HCT116 (cell line): ENCODE measurements at regions not wholly inside any gene's neighbourhood (a gene's known extent, or its start where the extent isn't known, plus 50 kb on each side); places are given as distances from the start of the nearest gene placed in this dataset.

ENCODE experiments used
- ATAC-seq: fragments of 200-7000 bp; cut with Tn5 transposase; 2 replicates; pipeline ENCODE4 v1.9.1; 2020; ENCODE audit warnings: mild to moderate bottlenecking, moderate library complexity
- BruUV-seq: library from RNA; stranded (reverse); fragments of 400-500 nt; replicated peaks from 2 replicates; lab custom pipeline; 2021; lab: Mats Ljungman, UMichigan
- CTCF ChIA-PET: fragments of 300-600 bp; sonication (Branson Sonifier 250); formaldehyde crosslinking; loops from one replicate; lab custom pipeline; 2021; ENCODE audit warnings: antibody characterized with exemption; lab: Charles Lee
- POLR2A ChIA-PET: fragments of 300-600, 350-600 bp; sonication (Branson Sonifier 250); formaldehyde crosslinking; loops from one replicate; lab custom pipeline; 2021; ENCODE audit warnings: antibody characterized with exemption; lab: Charles Lee
- RAD21 ChIA-PET, 2 experiments: fragments of 300-600 bp; sonication (Branson Sonifier 250); formaldehyde crosslinking; loops; one replicate each; lab custom pipeline; 2023; ENCODE audit warnings: low total read pairs in 2 of 2; ENCODE audit not compliant: uncharacterized antibody in 2 of 2, unreplicated experiment in 2 of 2, low non-redundant PET in 1 of 2; lab: Charles Lee
- DNase-seq: peaks from one replicate; pipeline ENCODE4 v3.0.0-alpha.2; 2010; ENCODE audit warnings: low read depth, low spot score
- H2AFZ ChIP-seq: fragments of 200-600 bp; shearing (Covaris generic), sonication (generic); 2 replicates; pipeline ENCODE4 v1.6.1; 2017; ENCODE audit warnings: low read depth, mixed run types, mixed read lengths, antibody characterized with exemption, low read length; ENCODE audit not compliant: poor library complexity, severe bottlenecking
- H3K27ac ChIP-seq: 2 replicates; pipeline ENCODE4 v1.5.1; 2012; ENCODE audit warnings: low read depth, low read length
- H3K27me3 ChIP-seq: fragments of 200-600 bp; sonication (generic); 2 replicates; pipeline ENCODE4 v1.6.1; 2016; ENCODE audit warnings: mixed run types, low read length, mixed read lengths; ENCODE audit not compliant: insufficient read depth
- H3K36me3 ChIP-seq, 2 experiments: fragments of 200-500 bp in 1 of 2; fragments of 200-600 bp in 1 of 2; sonication (Bioruptor generic) in 1 of 2; sonication (generic) in 1 of 2; 2 replicates each; pipeline versions ENCODE4 v1.5.1 to v1.6.1; 2014 to 2016; ENCODE audit warnings: low read length in 2 of 2, inconsistent platforms in 1 of 2, mixed read lengths in 1 of 2, mixed run types in 1 of 2; ENCODE audit not compliant: insufficient read depth in 2 of 2, control insufficient read depth in 1 of 2
- H3K4me1 ChIP-seq, 2 experiments: fragments of 200-600 bp in 1 of 2; sonication (generic) in 1 of 2; 2 replicates each; pipeline versions ENCODE4 v1.5.1 to v1.6.1; 2012 to 2017; ENCODE audit warnings: low read length in 2 of 2, inconsistent platforms in 1 of 2, mild to moderate bottlenecking in 1 of 2, mixed read lengths in 1 of 2, mixed run types in 1 of 2, moderate library complexity in 1 of 2; ENCODE audit not compliant: insufficient read depth in 2 of 2, control insufficient read depth in 1 of 2
- H3K4me2 ChIP-seq: fragments of 200-600 bp; sonication (generic); 2 replicates; pipeline ENCODE4 v1.6.1; 2017; ENCODE audit warnings: mixed run types, low read length, mixed read lengths
- H3K4me3 ChIP-seq, 2 experiments: fragments of 200-600 bp in 1 of 2; sonication (generic) in 1 of 2; replicated peaks in 1 of 2; 2 replicates each; pipeline ENCODE4 v1.5.1; 2011 to 2016; ENCODE audit warnings: low read length in 2 of 2, control low read depth in 1 of 2, low read depth in 1 of 2, mild to moderate bottlenecking in 1 of 2, mixed read lengths in 1 of 2, mixed run types in 1 of 2
- H3K79me2 ChIP-seq: fragments of 200-600 bp; sonication (generic); 2 replicates; pipeline ENCODE4 v1.6.1; 2017; ENCODE audit warnings: mild to moderate bottlenecking, mixed run types, low read length, moderate library complexity, mixed read lengths; ENCODE audit not compliant: insufficient read depth
- H3K9ac ChIP-seq: fragments of 200-600 bp; sonication (generic); 2 replicates; pipeline ENCODE4 v1.6.1; 2016; ENCODE audit warnings: low read length, mixed read lengths
- H3K9me2 ChIP-seq: fragments of 200-600 bp; sonication (generic), shearing (Covaris generic); 2 replicates; pipeline ENCODE4 v1.6.1; 2017; ENCODE audit warnings: mixed run types, mild to moderate bottlenecking, moderate library complexity; ENCODE audit not compliant: insufficient read depth
- H3K9me3 ChIP-seq, 2 experiments: fragments of 200-500 bp in 1 of 2; fragments of 200-600 bp in 1 of 2; sonication (Bioruptor generic) in 1 of 2; sonication (generic) in 1 of 2; 2 replicates each; pipeline ENCODE4 v1.6.1; 2014 to 2017; ENCODE audit warnings: low read length in 2 of 2, mixed read lengths in 2 of 2, inconsistent platforms in 1 of 2, low read depth in 1 of 2, mild to moderate bottlenecking in 1 of 2, mixed run types in 1 of 2, moderate library complexity in 1 of 2; ENCODE audit not compliant: control insufficient read depth in 1 of 2, insufficient read depth in 1 of 2
- H4K20me1 ChIP-seq: fragments of 200-600 bp; sonication (generic), shearing (Covaris generic); 2 replicates; pipeline ENCODE4 v1.6.1; 2017; ENCODE audit warnings: mixed run types, mild to moderate bottlenecking, moderate library complexity; ENCODE audit not compliant: insufficient read depth
- CBX3 ChIP-seq: IDR thresholded peaks from 2 replicates; pipeline ENCODE4 v1.6.1; 2012; ENCODE audit warnings: low read depth
- CEBPB ChIP-seq: IDR thresholded peaks from 2 replicates; pipeline ENCODE4 v1.6.1; 2012; ENCODE audit warnings: low read depth
- FOSL1 ChIP-seq: IDR thresholded peaks from 2 replicates; pipeline ENCODE4 v1.6.1; 2012; ENCODE audit warnings: low read depth
- RAD21 ChIP-seq: IDR thresholded peaks from 2 replicates; pipeline ENCODE4 v1.6.1; 2012; ENCODE audit warnings: low read depth, mild to moderate bottlenecking
- REST ChIP-seq: IDR thresholded peaks from 2 replicates; pipeline ENCODE4 v1.6.1; 2012; ENCODE audit warnings: low read depth
- SP1 ChIP-seq: IDR thresholded peaks from 2 replicates; pipeline ENCODE4 v1.6.1; 2012; ENCODE audit warnings: low read depth
- TCF7L2 ChIP-seq: IDR thresholded peaks from 2 replicates; pipeline ENCODE4 v1.7.0; 2011; ENCODE audit warnings: borderline replicate concordance, inconsistent platforms; ENCODE audit not compliant: insufficient read depth, insufficient read length; ENCODE audit errors: extremely low read depth
- YY1 ChIP-seq: IDR thresholded peaks from 2 replicates; pipeline ENCODE4 v1.6.1; 2011; ENCODE audit warnings: low read length, low read depth, moderate library complexity, mild to moderate bottlenecking; ENCODE audit not compliant: insufficient replicate concordance; ENCODE audit errors: extremely low read depth
- ZNF274 ChIP-seq: fragments of 200-500 bp; sonication (Bioruptor generic); IDR thresholded peaks from 2 replicates; pipeline ENCODE4 v1.6.1; 2014; ENCODE audit warnings: mild to moderate bottlenecking, low read depth, low read length, inconsistent platforms
- intact Hi-C: fragments of 100-400 bp; cut with micrococcal nuclease; formaldehyde crosslinking; loops from 2 replicates; pipeline ENCODE4 v1.10.0; 2022

GRCh38 chr13:44021422-44021821, 141.7 kb downstream of the LACC1 start:
- H3K27ac ChIP-seq = no peak overlapping the region
- no peaks in the 10 kb centered on the region for H3K27me3 ChIP-seq
- RAD21 ChIA-PET = no interaction called here
- no peaks in the 10 kb centered on the region for H3K4me1 ChIP-seq
- H3K79me2 ChIP-seq = no peaks in the 10 kb centered on the region
- CTCF ChIA-PET = no interaction called here
- H3K9me2 ChIP-seq = no peaks in the 10 kb centered on the region
- DNase-seq (no peak), ATAC-seq (no peak)
- no peak for TF ChIP-seq CBX3
- no peak for TF ChIP-seq YY1
- BruUV-seq = no TSS peak
- POLR2A ChIA-PET = no interaction called here
- H3K4me3 ChIP-seq = no peak overlapping the region
- no peaks in the 10 kb centered on the region for H4K20me1 ChIP-seq
- H3K4me2 ChIP-seq = no peak overlapping the region
- no peak overlapping the region for H3K9ac ChIP-seq
- no peaks in the 10 kb centered on the region for H3K36me3 ChIP-seq
- intact Hi-C loops = no loop called here
- H3K9me3 ChIP-seq = no peaks in the 10 kb centered on the region
- H2AFZ ChIP-seq = no peak overlapping the region

- Histone ChIP-seq H3K9me2 (no peaks in the 10 kb centered on the region), H2AFZ (no peak overlapping the region), H3K27me3 (no peaks in the 10 kb centered on the region), H3K4me2 (no peak overlapping the region), H3K36me3 (no peaks in the 10 kb centered on the region), H3K79me2 (no peaks in the 10 kb centered on the region), H3K9ac (no peak overlapping the region), H4K20me1 (no peaks in the 10 kb centered on the region), H3K4me1 (no peaks in the 10 kb centered on the region), H3K27ac (no peak overlapping the region), H3K4me3 (no peak overlapping the region), H3K9me3 (no peaks in the 10 kb centered on the region)
- ChIA-PET RAD21 (no interaction called here), CTCF (no interaction called here), POLR2A (no interaction called here)
- TF ChIP-seq REST (no peak), ZNF274 (no peak), CEBPB (no peak), SP1 (no peak), TCF7L2 (no peak), RAD21 (no peak), FOSL1 (no peak)
- no peak for ATAC-seq
- no TSS peak for BruUV-seq
- DNase-seq = no peak
- intact Hi-C loops = no loop called here
Observed at GRCh38 chr13:44022196-44022595, 142.5 kb downstream of the LACC1 start.
